Right lobe of liver (tissue), 4 donors: ENCODE measurements at regions not wholly inside any gene's neighbourhood (a gene's known extent, or its start where the extent isn't known, plus 50 kb on each side); places are given as distances from the start of the nearest gene placed in this dataset.

Experiments
- POLR2A ChIP-seq: fragments of 450-650 bp; IDR thresholded peaks from one replicate; pipeline ENCODE4 v1.6.1; 2017; ENCODE audit warnings: antibody characterized with exemption, mild to moderate bottlenecking
- TF ChIP-seq, protein P1 (sequence below), 4 donors: fragments of 200-600 bp in 3 of 4; fragments of 450-650 bp in 1 of 4; IDR thresholded peaks; one replicate each; pipeline versions ENCODE4 v1.5.1 to v1.8.0; 2016 to 2022; ENCODE audit warnings: antibody characterized with exemption in 4 of 4, mild to moderate bottlenecking in 2 of 4
- donor health status: DM: no; HTN: no; CAD: no.
- donor health status: DM: no; HTN: no; CAD: no.
- donor health status: DM: no; HTN: yes; CAD: no.

DNA sequence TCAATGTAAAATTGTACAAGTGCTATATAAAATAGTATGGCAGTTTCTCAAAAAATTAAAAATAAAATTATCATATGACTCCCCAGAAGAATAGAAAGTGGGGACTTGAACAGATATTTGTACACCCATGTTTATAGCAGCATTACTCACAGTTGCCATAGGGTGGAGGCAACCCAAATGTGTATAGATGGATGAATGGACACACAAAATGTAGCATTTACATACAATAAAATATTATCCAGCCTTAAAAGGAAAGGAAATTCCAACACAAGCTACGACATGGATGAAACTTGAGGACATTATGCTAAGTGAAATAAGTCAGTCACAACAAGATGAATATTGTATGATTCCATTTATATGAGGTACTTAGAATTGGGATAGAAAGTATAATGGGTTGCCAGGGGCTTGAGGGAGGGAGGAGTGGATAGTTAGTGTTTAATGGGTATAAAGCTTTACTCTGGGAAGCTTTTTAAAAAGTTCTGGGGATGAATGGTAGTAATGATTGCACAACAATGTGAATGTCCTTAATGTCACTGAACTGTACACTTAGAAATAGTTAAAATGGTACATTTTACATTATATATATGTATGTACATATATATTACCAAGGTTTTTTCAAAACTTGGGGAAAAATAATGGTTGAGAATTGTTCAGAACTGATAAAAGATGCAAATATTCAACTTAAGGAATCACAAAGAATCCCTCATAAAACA, 53.0 kb upstream of the ADORA3 start:
- TF ChIP-seq, protein P1, sequence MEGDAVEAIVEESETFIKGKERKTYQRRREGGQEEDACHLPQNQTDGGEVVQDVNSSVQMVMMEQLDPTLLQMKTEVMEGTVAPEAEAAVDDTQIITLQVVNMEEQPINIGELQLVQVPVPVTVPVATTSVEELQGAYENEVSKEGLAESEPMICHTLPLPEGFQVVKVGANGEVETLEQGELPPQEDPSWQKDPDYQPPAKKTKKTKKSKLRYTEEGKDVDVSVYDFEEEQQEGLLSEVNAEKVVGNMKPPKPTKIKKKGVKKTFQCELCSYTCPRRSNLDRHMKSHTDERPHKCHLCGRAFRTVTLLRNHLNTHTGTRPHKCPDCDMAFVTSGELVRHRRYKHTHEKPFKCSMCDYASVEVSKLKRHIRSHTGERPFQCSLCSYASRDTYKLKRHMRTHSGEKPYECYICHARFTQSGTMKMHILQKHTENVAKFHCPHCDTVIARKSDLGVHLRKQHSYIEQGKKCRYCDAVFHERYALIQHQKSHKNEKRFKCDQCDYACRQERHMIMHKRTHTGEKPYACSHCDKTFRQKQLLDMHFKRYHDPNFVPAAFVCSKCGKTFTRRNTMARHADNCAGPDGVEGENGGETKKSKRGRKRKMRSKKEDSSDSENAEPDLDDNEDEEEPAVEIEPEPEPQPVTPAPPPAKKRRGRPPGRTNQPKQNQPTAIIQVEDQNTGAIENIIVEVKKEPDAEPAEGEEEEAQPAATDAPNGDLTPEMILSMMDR (IDR thresholded peaks at IDR 0.05): no peak
- no peak for TF ChIP-seq POLR2A
